A549 (cell line): ENCODE measurements at regions not wholly inside any gene's neighbourhood (a gene's known extent, or its start where the extent isn't known, plus 50 kb on each side); places are given as distances from the start of the nearest gene placed in this dataset.

Experiments used
- ATAC-seq, 2 experiments: fragments of 200-7000 bp in 1 of 2; fragments of >200 bp in 1 of 2; cut with Nextera tagmentation in 1 of 2; cut with Tn5 transposase in 1 of 2; 3 replicates each; pipeline versions ENCODE4 v1.8.0 to v1.9.1; 2018 to 2020; ENCODE audit warnings: mild to moderate bottlenecking in 1 of 2, moderate library complexity in 1 of 2
- CTCF ChIA-PET: fragments of 300-600 bp; sonication (Branson Sonifier 250); formaldehyde crosslinking; extraction: SDS; loops from one replicate; lab custom pipeline; 2021; ENCODE audit warnings: antibody characterized with exemption, inconsistent platforms; lab: Yijun Ruan, JAX
- POLR2A ChIA-PET: fragments of 350-600 bp; formaldehyde crosslinking; extraction: SDS; loops from one replicate; lab custom pipeline; 2021; ENCODE audit warnings: antibody characterized with exemption, inconsistent platforms; lab: Yijun Ruan, JAX
- DNase-seq, 2 experiments: peaks; one replicate each; pipeline versions ENCODE4 v3.0.0 to v3.0.0-alpha.2; 2011 to 2016; ENCODE audit warnings: low read depth in 1 of 2, low spot score in 1 of 2
- FAIRE-seq: peaks from 2 replicates; lab custom pipeline; 2011; peaks lifted over from hg19 to GRCh38; lab: Jason Lieb, UNC
- H3K27ac ChIP-seq, 2 experiments: fragments of >200 bp; sonication (Bioruptor Twin); formaldehyde crosslinking; 3 replicates each; pipeline ENCODE4 v1.5.1; 2016 to 2017
- H3K4me1 ChIP-seq: fragments of >200 bp; sonication (Bioruptor Twin); formaldehyde crosslinking; 3 replicates; pipeline ENCODE4 v1.6.1; 2016
- H3K4me2 ChIP-seq: fragments of >200 bp; sonication (Bioruptor Twin); formaldehyde crosslinking; 3 replicates; pipeline ENCODE4 v1.6.1; 2016
- H3K4me3 ChIP-seq: fragments of >200 bp; sonication (Bioruptor Twin); formaldehyde crosslinking; 3 replicates; pipeline ENCODE4 v1.5.1; 2016
- H3K9me3 ChIP-seq: fragments of >200 bp; sonication (Bioruptor Twin); formaldehyde crosslinking; 3 replicates; pipeline ENCODE4 v1.6.1; 2016
- BHLHE40 ChIP-seq: IDR thresholded peaks from 2 replicates; pipeline ENCODE4 v1.6.1; 2012; ENCODE audit warnings: low read depth, low read length, inconsistent platforms
- CBX8 ChIP-seq: fragments of 200-600 bp; sonication (generic); IDR thresholded peaks from 2 replicates; pipeline ENCODE4 v1.6.1; 2016
- EHF ChIP-seq: fragments of 250-450 bp; sonication (Bioruptor Pico); IDR thresholded peaks from 2 replicates; pipeline ENCODE4 v1.5.0; 2020; ENCODE audit warnings: mild to moderate bottlenecking
- EHMT2 ChIP-seq: fragments of 200-600 bp; sonication (generic); IDR thresholded peaks from 2 replicates; pipeline ENCODE4 v1.6.1; 2016; ENCODE audit warnings: antibody characterized with exemption, low read depth, mild to moderate bottlenecking, moderate library complexity
- EP300 ChIP-seq, 2 experiments: fragments of >200 bp; sonication (Bioruptor Twin); formaldehyde crosslinking; IDR thresholded peaks; 2 replicates in 1 of 2; 3 replicates in 1 of 2; pipeline ENCODE4 v1.6.1; 2016 to 2017
- HOXB5 ChIP-seq: fragments of 250-450 bp; sonication (Bioruptor Pico); IDR thresholded peaks from 2 replicates; pipeline ENCODE4 v1.5.0; 2020; ENCODE audit warnings: mild to moderate bottlenecking, moderate library complexity
- JUN ChIP-seq, 2 experiments: fragments of >200 bp; sonication (Bioruptor Twin); formaldehyde crosslinking; IDR thresholded peaks; 2 replicates in 1 of 2; 3 replicates in 1 of 2; pipeline ENCODE4 v1.6.1; 2016 to 2017
- KDM5A ChIP-seq: fragments of 200-600 bp; sonication (generic); IDR thresholded peaks from 2 replicates; pipeline ENCODE4 v1.6.1; 2016; ENCODE audit warnings: antibody characterized with exemption, mild to moderate bottlenecking
- MAZ ChIP-seq: fragments of 150-350 bp; IDR thresholded peaks from 2 replicates; pipeline ENCODE4 v1.6.1; 2014; ENCODE audit warnings: antibody characterized with exemption, low read depth, low read length, borderline replicate concordance
- MYC ChIP-seq: IDR thresholded peaks from 2 replicates; pipeline ENCODE4 v1.6.1; 2012; ENCODE audit warnings: mild to moderate bottlenecking, inconsistent platforms, low read length, improper control_type of control experiment, borderline replicate concordance
- RNF2 ChIP-seq: fragments of 200-600 bp; sonication (generic); IDR thresholded peaks from 2 replicates; pipeline ENCODE4 v1.6.1; 2016; ENCODE audit warnings: low read depth, mild to moderate bottlenecking, antibody characterized with exemption, moderate library complexity, borderline replicate concordance
- TFCP2L1 ChIP-seq: fragments of 250-450 bp; sonication (Bioruptor Pico); IDR thresholded peaks from 2 replicates; pipeline ENCODE4 v1.5.0; 2021; ENCODE audit warnings: mild to moderate bottlenecking
- TP53 ChIP-seq: fragments of 250-450 bp; sonication (Bioruptor Pico); IDR thresholded peaks from 2 replicates; pipeline ENCODE4 v1.5.0; 2021; ENCODE audit warnings: mild to moderate bottlenecking, moderate library complexity
- ZC3H11A ChIP-seq: fragments of 450-650 bp; IDR thresholded peaks from 2 replicates; pipeline ENCODE4 v1.6.1; 2014; ENCODE audit warnings: antibody characterized with exemption, mild to moderate bottlenecking
- WGBS: methylation state at CpG from one replicate; pipeline ENCODE4 v1.1.6; 2017; ENCODE audit errors: missing lambda C conversion rate; 5-methylcytosine and 5-hydroxymethylcytosine counted together
- TF ChIP-seq, protein P1 (sequence below): fragments of 250-450 bp; sonication (Bioruptor Pico); IDR thresholded peaks from 2 replicates; pipeline ENCODE4 v1.5.0; 2020; ENCODE audit warnings: low read depth, mild to moderate bottlenecking, moderate library complexity
- TF ChIP-seq, protein P2 (sequence below): fragments of >200 bp; sonication (Bioruptor Twin); formaldehyde crosslinking; IDR thresholded peaks from 3 replicates; pipeline ENCODE4 v1.6.1; 2016
- TF ChIP-seq, protein P3 (sequence below): IDR thresholded peaks from 2 replicates; pipeline ENCODE4 v1.6.1; 2012

DNA sequence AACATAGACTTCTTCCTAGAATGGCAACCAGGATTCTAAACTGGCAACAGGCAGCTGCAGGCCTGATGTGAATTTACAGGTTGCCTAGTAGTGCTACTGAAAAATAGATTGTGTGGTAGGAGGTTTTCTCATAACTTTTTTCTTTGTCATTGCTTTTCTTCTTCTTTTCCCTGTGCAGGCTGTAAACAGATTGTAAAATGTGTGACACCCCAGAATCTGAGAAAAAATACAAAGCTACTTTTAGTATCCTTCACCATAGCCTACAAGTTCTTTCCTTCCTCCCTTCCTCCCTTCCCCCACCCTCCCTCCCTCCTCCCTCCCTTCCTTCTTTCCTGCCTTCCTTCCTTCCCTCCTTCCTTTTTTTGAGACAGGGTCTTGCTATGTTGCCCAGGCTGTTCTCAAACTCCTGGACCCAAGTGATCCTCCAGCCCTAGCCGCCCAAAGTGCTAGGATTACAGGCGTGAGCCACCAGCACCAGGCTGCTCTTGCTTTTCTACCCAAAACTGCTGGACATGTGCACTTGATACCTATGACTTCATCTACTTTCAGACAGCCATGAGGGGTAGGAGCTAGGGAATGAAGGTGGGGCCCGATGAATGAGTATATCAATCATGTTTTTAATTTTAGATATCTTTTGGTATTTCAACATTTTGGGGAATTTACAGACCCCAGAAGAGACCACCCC is 114.2 kb upstream of the EEA1 start:
- CTCF ChIA-PET, result no interaction called here
- POLR2A ChIA-PET, result no interaction called here
- no peak for FAIRE-seq
- 50% methylated on average over 3 of the region's 3 CpGs for WGBS
- TF ChIP-seq JUN (IDR thresholded peaks at IDR 0.05) (no peak), RNF2 (no peak), MYC (no peak)
- TF ChIP-seq, protein P1, sequence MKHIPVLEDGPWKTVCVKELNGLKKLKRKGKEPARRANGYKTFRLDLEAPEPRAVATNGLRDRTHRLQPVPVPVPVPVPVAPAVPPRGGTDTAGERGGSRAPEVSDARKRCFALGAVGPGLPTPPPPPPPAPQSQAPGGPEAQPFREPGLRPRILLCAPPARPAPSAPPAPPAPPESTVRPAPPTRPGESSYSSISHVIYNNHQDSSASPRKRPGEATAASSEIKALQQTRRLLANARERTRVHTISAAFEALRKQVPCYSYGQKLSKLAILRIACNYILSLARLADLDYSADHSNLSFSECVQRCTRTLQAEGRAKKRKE (CRISPR knock-in tag), result no peak
- TF ChIP-seq, all 56 proteins: peak for 0
- H3K9me3 ChIP-seq, result no peaks in the 10 kb centered on the region
- H3K4me2 ChIP-seq, result no peak overlapping the region
- no peak overlapping the region for H3K4me3 ChIP-seq
- DNase-seq, result no peak
- ATAC-seq, result no peak
- no peak overlapping the region for H3K27ac ChIP-seq
- H3K4me1 ChIP-seq, result no peaks in the 10 kb centered on the region

DNA sequence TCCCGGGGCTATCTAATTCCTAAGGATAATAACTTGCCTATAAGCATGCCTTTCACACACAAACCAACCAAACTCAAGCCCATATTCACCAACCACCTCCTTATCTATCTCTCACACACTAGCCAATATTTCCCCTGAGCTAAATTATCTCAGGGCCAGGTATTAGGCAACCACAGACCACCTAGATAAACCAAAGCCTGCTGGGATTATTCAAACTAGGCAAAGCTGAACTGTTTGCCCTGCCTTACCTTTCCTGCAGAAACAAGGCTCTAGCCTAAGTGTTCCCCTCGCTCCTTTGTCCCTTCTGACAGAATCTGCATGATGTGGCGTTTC is 114.7 kb upstream of the EEA1 start:
- POLR2A ChIA-PET, result no interaction called here

DNA sequence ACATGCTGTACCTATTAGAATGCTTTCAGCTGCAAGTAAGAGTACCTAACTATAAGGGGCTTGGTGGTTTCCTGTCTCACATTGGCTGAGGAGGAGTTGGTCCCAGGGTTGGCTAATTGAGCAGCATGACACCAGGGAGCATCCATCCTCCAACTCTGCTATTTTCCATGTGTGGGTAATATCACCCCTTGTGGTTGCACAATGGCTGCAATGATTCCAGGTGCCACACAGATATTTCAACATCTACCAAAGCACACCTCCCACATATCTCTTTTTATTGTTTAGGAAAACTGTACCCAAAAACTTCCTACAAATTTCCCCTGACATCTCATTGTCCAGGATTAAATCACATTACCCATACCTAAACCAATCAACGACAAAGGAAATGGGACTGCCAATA is 118.0 kb upstream of the EEA1 start:
- TF ChIP-seq MAZ (no peak), JUN (IDR thresholded peaks at IDR 0.05) (no peak), BHLHE40 (no peak), KDM5A (no peak)
- TF ChIP-seq, protein P1 (CRISPR knock-in tag), result no peak
- TF ChIP-seq, protein P2, sequence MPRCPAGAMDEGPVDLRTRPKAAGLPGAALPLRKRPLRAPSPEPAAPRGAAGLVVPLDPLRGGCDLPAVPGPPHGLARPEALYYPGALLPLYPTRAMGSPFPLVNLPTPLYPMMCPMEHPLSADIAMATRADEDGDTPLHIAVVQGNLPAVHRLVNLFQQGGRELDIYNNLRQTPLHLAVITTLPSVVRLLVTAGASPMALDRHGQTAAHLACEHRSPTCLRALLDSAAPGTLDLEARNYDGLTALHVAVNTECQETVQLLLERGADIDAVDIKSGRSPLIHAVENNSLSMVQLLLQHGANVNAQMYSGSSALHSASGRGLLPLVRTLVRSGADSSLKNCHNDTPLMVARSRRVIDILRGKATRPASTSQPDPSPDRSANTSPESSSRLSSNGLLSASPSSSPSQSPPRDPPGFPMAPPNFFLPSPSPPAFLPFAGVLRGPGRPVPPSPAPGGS, result no peak
- H3K4me3 ChIP-seq, result no peak overlapping the region
- ChIA-PET POLR2A (no interaction called here), CTCF (no interaction called here)
- WGBS, result 9% methylated on average over 1 of the region's 1 CpG
- no peaks in the 10 kb centered on the region for H3K4me1 ChIP-seq
- no peak overlapping the region for H3K27ac ChIP-seq
- no peaks in the 10 kb centered on the region for H3K9me3 ChIP-seq
- FAIRE-seq (no peak), ATAC-seq (no peak), DNase-seq (no peak)
- no peak overlapping the region for H3K4me2 ChIP-seq

More for the DNA sequence above, 114.7 kb upstream of the EEA1 start:
- DNase-seq (no peak), ATAC-seq (no peak), FAIRE-seq (no peak)
- H3K4me2 ChIP-seq, result no peak overlapping the region
- CTCF ChIA-PET, result no interaction called here
- no peak for TF ChIP-seq HOXB5 (CRISPR knock-in tag)
- no peak for TF ChIP-seq TP53 (CRISPR knock-in tag)
- no peak for TF ChIP-seq MYC
- TF ChIP-seq TFCP2L1 (CRISPR knock-in tag), result no peak
- TF ChIP-seq, protein P1 (CRISPR knock-in tag), result no peak
- TF ChIP-seq EHMT2, result no peak
- TF ChIP-seq EP300 (IDR thresholded peaks at IDR 0.05), result no peak
- TF ChIP-seq EHF (CRISPR knock-in tag), result no peak
- TF ChIP-seq CBX8, result no peak
- TF ChIP-seq, protein P3, sequence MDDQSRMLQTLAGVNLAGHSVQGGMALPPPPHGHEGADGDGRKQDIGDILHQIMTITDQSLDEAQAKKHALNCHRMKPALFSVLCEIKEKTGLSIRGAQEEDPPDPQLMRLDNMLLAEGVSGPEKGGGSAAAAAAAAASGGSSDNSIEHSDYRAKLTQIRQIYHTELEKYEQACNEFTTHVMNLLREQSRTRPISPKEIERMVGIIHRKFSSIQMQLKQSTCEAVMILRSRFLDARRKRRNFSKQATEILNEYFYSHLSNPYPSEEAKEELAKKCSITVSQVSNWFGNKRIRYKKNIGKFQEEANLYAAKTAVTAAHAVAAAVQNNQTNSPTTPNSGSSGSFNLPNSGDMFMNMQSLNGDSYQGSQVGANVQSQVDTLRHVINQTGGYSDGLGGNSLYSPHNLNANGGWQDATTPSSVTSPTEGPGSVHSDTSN, result no peak
- TF ChIP-seq MAZ, result no peak
- no peak for TF ChIP-seq ZC3H11A
- H3K27ac ChIP-seq, result no peak overlapping the region
- no peaks in the 10 kb centered on the region for H3K9me3 ChIP-seq
- H3K4me3 ChIP-seq, result no peak overlapping the region
- no peaks in the 10 kb centered on the region for H3K4me1 ChIP-seq
- WGBS, result 30% methylated on average over 3 of the region's 3 CpGs
